ENCODE measurements at regions not wholly inside any gene's neighbourhood (a gene's known extent, or its start where the extent isn't known, plus 50 kb on each side); places are given as distances from the start of the nearest gene placed in this dataset.

DNA sequence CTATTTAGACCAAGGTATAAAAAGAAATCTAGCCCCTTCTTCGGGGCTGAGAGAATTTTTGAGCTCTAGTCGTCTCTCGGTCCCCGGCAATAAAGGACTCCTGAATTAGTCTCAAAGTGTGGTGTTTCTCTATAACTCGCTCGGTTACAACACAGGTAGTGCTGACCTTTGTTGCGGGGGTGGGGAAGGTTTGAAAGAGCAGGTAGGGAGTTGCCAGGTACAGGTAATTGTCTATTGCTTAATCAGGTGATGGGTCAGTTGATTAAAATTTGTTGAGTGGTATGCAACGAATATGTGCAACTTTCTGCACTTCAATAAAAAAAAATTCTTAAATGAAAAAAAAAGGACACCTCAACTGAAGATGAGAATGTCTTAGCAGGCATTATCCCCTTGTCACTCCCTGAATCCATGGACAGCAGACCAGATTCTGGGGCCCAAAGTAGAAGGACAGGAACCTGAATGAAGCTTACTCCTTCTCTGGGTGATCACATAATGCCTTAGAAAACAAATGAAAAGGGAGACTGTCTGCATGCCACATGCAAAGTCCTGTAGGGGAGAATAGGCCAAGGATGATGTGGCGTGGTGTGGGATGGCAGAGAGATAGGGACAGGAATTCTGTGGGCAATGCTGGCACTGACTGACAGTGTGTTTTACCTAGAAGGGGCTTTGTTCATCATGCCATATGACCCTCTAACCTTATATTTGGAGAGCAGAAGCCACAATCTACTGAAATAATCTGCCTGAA is 157.6 kb upstream of the OLIG3 start:
- TF ChIP-seq CTCF (IDR thresholded peaks at IDR 0.05) (no peak), POLR2A (IDR thresholded peaks at IDR 0.05) (no peak)
